ENCODE measurements at regions not wholly inside any gene's neighbourhood (a gene's known extent, or its start where the extent isn't known, plus 50 kb on each side); places are given as distances from the start of the nearest gene placed in this dataset.
A peak's percentile ranks its signal among the peaks of the same experiment; 100 is the strongest.

DNA sequence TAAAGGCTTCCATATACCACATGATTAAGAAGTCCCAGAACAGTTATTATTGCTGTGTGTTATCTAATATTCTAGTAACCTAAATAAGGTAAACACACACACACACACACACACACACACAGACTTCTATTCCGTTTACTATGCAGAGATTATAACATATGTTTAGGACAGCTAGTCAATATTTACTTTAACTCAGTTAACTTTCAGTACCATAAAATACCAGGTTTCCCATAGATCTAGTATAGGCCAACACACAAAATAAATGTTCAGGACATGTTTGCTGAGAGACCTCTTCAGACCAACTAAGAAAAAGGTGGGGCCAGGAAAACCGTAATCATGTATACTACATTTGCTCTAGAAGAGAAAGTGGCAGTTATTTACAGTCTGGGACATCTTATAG lies 365.5 kb downstream of the KLHL13 start:
- DNase-seq (ENCODE audit: extremely low spot score), result no peak
- Histone ChIP-seq H3K9me3 (no peaks in the 10 kb centered on the region), H3K36me3 (no peaks in the 10 kb centered on the region), H3K4me1 (no peaks in the 10 kb centered on the region), H3K27me3 (no peaks in the 10 kb centered on the region), H3K4me3 (no peak overlapping the region), H3K27ac (replicated peaks in 1 of 4) (no peak overlapping the region)
- WGBS, result 57% methylated on average over 2 of the region's 2 CpGs
- no peak for TF ChIP-seq EP300 (IDR thresholded peaks at IDR 0.05)
- no peak for TF ChIP-seq POLR2A (IDR thresholded peaks at IDR 0.05; ENCODE audit: low read depth)
- TF ChIP-seq, protein P1, sequence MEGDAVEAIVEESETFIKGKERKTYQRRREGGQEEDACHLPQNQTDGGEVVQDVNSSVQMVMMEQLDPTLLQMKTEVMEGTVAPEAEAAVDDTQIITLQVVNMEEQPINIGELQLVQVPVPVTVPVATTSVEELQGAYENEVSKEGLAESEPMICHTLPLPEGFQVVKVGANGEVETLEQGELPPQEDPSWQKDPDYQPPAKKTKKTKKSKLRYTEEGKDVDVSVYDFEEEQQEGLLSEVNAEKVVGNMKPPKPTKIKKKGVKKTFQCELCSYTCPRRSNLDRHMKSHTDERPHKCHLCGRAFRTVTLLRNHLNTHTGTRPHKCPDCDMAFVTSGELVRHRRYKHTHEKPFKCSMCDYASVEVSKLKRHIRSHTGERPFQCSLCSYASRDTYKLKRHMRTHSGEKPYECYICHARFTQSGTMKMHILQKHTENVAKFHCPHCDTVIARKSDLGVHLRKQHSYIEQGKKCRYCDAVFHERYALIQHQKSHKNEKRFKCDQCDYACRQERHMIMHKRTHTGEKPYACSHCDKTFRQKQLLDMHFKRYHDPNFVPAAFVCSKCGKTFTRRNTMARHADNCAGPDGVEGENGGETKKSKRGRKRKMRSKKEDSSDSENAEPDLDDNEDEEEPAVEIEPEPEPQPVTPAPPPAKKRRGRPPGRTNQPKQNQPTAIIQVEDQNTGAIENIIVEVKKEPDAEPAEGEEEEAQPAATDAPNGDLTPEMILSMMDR (IDR thresholded peaks at IDR 0.05), result no peak
- no peak for TF ChIP-seq POLR2AphosphoS5 (IDR thresholded peaks at IDR 0.05)
- intact Hi-C loops (cut with DNase I), result no loop called here

DNA sequence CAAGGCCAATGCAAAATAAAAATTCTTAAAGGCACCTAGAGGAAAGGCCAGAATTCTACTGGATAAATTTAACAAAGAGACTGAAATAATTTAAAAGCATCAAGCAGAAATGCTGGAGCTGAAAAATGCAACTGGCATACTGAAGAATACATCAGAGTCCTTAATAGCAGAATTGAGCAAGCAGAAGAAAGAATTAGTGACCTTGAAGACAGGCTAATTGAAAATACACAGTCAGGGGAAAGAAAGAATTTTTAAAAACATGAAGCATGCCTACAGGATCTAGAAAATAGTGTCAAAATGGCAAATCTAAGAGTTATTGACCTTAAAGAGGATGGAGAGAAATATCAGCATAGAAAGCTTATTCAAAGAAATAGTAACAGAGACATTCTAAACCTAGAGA lies 371.7 kb downstream of the KLHL13 start:
- no peaks in the 10 kb centered on the region for H3K4me1 ChIP-seq
- H3K27ac ChIP-seq (replicated peaks in 1 of 4), result no peak overlapping the region
- intact Hi-C loops (cut with DNase I), result no loop called here
- H3K9me3 ChIP-seq, result peaks cover 0 to 13% (median 0%) of the 10 kb centered on the region in 4 donors
- H3K36me3 ChIP-seq, result no peaks in the 10 kb centered on the region
- no peak for DNase-seq (ENCODE audit: extremely low spot score)
- no peaks in the 10 kb centered on the region for H3K27me3 ChIP-seq
- no peak for TF ChIP-seq POLR2A (IDR thresholded peaks at IDR 0.05; ENCODE audit: low read depth)
- TF ChIP-seq EP300 (IDR thresholded peaks at IDR 0.05), result no peak
- TF ChIP-seq POLR2AphosphoS5 (IDR thresholded peaks at IDR 0.05), result no peak
- TF ChIP-seq, protein P1 (IDR thresholded peaks at IDR 0.05), result no peak
- no peak overlapping the region for H3K4me3 ChIP-seq

DNA sequence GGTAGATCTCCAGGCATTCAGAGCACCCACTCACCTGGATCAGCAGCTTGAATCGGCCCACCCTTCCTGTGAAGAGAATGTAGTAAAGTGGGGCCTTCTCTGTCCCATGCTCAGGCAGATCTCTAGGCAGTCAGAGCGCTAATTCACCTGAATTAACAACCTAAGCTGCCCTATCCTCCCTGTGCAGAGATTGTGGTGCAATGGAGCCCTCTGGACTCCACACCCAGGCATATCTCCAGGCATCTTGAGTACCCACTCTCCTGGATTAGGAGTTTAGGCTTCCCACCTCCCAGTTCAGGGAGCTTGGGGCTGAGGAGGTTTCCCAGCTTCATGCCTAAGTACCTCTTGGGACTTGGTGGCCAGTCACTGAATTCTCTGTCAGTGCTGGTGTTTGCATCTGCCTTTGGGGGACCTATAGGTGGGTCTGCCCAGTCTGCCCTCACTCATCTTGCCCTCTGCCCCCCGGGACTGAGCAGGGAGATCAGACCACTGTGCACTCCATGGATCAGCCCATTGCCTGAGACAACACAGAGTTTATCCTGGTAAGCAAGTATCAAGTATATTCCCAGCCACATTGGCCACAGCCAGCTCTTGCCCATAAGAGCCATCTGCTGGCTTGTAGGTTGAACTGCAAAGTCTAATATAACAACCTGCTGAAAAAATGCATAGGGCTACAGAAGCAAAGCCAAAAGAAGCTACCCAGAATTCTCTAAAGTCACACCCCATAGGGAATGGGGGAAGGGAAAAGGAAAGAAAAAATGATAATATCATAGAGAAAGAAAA lies 372.9 kb downstream of the KLHL13 start:
- H3K4me3 ChIP-seq, result no peak overlapping the region
- no peaks in the 10 kb centered on the region for H3K4me1 ChIP-seq
- DNase-seq (ENCODE audit: extremely low spot score), result no peak
- no peaks in the 10 kb centered on the region for H3K36me3 ChIP-seq
- H3K27ac ChIP-seq (replicated peaks in 1 of 4), result no peak overlapping the region
- H3K9me3 ChIP-seq, result peaks cover 0 to 13% (median 0%) of the 10 kb centered on the region in 4 donors
- TF ChIP-seq, protein P1 (IDR thresholded peaks at IDR 0.05), result peak in 1 of 3 experiments; percentile 49
- TF ChIP-seq EP300 (IDR thresholded peaks at IDR 0.05), result no peak
- 50% methylated on average over 2 of the region's 3 CpGs for WGBS
- H3K27me3 ChIP-seq, result no peaks in the 10 kb centered on the region
- intact Hi-C loops (cut with DNase I), result no loop called here

DNA sequence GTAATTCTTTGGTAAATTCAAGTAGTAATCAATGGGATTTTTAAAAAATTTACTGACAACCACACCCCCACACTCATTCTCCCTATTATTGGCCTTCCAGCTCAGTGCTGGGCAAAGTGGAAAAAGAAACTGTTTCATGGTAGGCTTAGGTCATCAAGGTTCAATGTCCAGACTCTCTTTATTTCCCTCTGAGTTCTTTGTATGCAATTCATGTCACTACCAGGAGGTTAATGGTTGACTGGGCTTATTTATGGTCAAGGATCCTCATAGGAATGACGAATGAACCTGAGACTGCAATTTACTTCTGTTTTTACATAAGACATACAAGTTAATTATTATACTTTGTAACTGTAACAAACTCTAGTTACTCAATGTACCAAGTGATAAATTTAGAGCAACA lies 403.2 kb downstream of the KLHL13 start:
- Histone ChIP-seq H3K27me3 (no peaks in the 10 kb centered on the region), H3K4me1 (no peaks in the 10 kb centered on the region), H3K9me3 (no peaks in the 10 kb centered on the region), H3K4me3 (no peak overlapping the region), H3K27ac (replicated peaks in 1 of 4) (no peak overlapping the region), H3K36me3 (no peaks in the 10 kb centered on the region)
- no peak for TF ChIP-seq EP300 (IDR thresholded peaks at IDR 0.05)
- TF ChIP-seq, protein P1 (IDR thresholded peaks at IDR 0.05), result no peak
- no peak for TF ChIP-seq POLR2A (IDR thresholded peaks at IDR 0.05; ENCODE audit: low read depth)
- no peak for TF ChIP-seq POLR2AphosphoS5 (IDR thresholded peaks at IDR 0.05)
- no peak for DNase-seq (ENCODE audit: extremely low spot score)
- intact Hi-C loops (cut with DNase I), result no loop called here
- 82% methylated on average over 1 of the region's 1 CpG for WGBS

DNA sequence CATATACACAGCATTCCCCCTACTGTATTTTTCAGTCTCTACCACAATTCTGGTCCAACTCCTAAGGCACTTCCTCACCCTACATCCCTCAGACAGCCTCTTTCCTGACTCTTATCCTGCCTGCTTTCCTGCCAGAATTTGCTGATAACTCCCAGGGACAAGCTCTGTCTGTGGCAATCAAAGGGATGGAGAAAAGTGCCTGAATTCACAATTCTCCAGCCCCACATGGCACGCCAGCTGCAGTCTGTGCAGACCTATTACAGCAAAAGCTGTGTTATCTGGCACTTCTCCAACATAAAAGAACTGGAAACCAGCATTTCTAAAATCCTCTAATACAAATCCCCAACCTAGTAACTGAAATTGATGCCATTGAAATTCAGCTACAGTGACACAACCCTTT lies 404.8 kb downstream of the KLHL13 start:
- H3K36me3 ChIP-seq, result no peaks in the 10 kb centered on the region
- H3K27ac ChIP-seq (replicated peaks in 1 of 4), result no peak overlapping the region
- WGBS, result 57% methylated on average over 1 of the region's 1 CpG
- TF ChIP-seq POLR2AphosphoS5 (IDR thresholded peaks at IDR 0.05) (no peak), EP300 (IDR thresholded peaks at IDR 0.05) (no peak), POLR2A (IDR thresholded peaks at IDR 0.05; ENCODE audit: low read depth) (no peak)
- TF ChIP-seq, protein P1 (IDR thresholded peaks at IDR 0.05), result no peak
- H3K27me3 ChIP-seq, result no peaks in the 10 kb centered on the region
- H3K9me3 ChIP-seq, result no peaks in the 10 kb centered on the region
- DNase-seq (ENCODE audit: extremely low spot score), result no peak
- H3K4me1 ChIP-seq, result no peaks in the 10 kb centered on the region
- intact Hi-C loops (cut with DNase I), result no loop called here
- no peak overlapping the region for H3K4me3 ChIP-seq

All from esophagus muscularis mucosa (tissue), 4 donors.